ACHN (cell line): ENCODE measurements at regions not wholly inside any gene's neighbourhood (a gene's known extent, or its start where the extent isn't known, plus 50 kb on each side); places are given as distances from the start of the nearest gene placed in this dataset.

Experiments
- DNase-seq: peaks from one replicate; pipeline ENCODE4 v3.0.0-alpha.2; 2015
- in situ Hi-C: cut with HindIII; loops from 2 replicates; pipeline ENCODE4 v1.10.0; 2017; ENCODE audit warnings: low sequenced_read_pairs, low pct_ligation_motif_present, low pct_unique_long_range_greater_than_20kb

DNA sequence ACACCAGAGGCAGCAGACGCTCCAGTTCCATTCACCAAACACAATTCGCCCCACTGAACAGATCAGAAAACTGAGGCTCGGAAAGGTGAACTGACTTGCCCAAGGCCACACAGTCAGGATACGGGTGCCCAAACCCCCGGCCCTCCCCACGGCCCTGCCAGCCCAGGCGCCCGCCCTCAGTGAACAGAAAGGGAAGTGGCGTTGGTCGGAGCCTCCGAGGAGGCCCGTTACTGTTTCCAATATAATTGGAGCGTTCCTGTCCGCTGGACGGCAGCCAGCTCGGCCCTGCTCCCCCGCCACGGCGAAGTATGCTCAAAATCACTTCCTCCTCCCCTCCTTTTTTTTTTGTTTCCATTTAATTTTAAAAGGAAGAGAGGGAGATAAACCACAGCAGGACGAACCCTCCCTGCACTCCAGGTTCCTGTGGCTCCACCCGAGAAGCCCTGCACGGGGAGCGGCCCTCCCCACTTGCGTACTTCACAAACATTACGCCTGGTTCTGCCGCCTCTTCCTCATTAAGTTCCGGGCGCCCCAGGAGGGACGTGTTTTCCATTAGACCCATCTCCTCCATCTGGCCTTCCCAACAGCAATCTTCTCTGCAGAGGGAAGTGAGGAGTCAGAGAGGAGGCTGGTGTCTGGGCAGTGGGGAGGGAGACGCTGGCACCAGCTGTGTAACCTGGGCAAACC is 61.1 kb downstream of the NCOR2 start:
- no peak for DNase-seq
- in situ Hi-C loops: no loop called here

DNA sequence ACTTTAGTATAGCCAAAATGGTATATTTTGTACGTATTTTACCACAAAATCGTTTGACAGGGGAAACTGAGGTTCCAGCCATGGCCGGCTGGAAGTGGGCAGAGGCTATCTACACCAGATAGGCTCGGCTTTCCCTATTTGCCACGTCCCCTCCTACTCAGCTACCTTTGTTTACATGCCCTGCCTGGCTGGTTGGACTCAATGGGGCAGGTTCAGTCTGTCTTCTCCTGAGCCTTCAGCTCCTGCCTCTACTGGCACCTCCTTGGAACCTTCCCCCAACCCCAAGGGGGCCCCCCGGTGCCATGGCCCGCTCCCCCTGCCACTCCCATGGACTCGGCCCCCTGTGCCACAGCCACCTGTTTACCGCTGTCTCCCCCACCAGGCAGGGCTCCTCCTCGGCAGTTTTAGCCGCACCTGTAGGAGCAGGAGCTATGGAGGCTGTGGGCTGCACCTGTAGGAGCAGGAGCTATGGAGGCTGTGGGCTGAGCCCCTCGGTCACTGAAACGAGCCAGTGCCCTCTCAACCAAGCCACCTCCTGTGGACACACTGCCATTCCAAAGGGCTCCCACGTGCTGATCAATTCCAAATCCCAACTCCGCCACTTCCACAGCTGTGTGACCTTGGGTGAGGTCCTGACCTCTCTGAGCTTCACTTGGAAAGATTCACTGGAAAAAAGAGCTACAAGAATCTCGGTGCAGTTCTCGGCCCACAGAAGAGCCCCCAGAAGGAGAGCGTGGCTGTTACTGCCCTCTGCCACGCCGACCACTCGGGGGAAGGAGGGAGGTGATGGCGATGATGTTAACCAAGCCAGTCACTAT is 62.2 kb downstream of the NCOR2 start:
- in situ Hi-C loops: no loop called here
- DNase-seq: no peak

DNA sequence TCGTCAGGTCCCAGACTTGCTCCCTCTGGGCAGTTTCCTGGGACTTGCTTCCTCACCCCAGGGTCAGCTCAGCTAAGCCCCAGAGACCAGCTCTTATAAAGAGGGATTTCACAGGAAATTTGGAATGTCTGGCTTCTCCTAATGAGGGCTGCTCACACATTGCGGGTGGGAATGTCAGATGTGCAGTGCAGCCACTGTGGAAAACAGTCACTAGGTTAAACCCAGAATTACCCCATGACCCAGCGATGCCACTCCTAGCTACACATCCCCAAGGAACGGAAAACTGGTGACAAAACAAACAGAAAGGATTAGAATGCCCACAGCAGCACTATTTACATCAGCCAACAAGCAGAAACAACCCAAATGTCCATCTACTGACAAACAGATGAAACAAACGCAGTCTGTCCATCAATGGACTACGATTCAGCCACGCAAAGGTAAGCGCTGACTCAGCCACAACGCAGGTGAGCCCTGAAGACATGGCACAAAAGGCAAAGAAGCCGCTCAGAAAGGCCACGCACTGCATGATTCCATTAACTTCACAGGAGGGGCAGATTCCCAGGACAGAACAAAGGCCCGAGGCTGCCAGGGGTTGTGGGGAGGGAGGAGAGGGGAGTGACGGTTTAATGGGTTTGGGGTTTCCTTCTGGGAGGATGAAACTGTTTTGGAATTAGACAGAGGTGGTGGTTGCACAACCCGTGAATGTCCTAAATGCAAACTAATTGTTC is 63.0 kb downstream of the NCOR2 start:
- in situ Hi-C loops: no loop called here
- no peak for DNase-seq

DNA sequence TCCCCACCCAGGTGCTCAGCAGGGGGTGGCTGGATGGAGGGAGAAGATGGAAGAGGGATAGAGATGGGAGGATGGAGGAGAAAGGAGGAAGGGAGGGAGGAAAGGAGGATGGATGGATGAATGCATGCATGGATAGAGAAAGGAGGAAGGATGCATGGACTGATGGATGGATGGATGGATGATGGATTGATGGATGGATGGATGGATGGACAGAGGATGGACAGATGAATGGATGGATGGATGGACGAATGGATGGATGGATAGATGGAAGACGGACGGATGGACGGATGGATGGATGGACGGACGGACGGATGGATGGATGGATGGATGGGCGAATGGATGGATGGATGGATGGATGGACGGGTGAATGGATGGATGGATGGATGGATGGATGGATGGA is 64.1 kb downstream of the NCOR2 start:
- DNase-seq: no peak
- in situ Hi-C loops: no loop called here

DNA sequence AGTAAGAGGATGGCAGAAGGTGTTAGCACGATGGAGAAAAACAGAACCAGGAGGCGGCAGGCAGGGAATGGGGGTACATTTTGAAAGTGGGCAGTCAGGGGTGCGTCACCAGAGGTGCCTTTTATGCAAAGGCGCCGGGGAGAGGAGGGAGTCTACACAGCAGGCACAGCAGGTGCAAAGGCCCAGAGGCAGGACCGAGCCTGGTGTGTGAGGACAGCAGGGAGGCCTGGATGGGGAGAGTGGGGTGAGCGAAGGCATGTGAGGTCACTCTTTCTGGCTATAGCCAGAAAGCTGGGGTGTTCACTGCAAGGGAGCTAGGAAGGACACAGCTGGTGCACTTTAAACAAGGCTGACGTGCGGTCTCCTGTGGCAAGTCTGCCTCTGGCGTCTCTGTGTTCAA is 65.0 kb downstream of the NCOR2 start:
- in situ Hi-C loops: no loop called here
- DNase-seq: no peak

DNA sequence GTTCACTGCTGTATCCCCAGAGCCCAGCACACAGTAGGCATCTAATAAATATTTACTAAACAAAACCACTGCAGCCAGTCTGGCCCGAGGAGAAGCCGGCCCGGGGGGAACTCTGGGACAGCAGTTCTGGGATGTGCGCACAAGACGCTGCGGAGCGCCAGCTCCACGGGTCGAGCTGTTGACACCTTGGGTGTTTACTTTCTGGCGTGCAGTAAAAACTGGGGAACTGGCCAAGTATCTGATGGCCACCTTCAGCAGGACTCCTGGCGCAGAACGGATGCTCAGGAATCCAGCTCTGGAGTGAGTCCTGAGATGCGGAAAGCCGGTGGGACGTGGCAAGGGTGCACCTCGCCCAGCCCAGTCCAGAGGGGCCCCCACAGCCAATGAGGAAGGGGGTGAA is 65.6 kb downstream of the NCOR2 start:
- in situ Hi-C loops: no loop called here
- no peak for DNase-seq

DNA sequence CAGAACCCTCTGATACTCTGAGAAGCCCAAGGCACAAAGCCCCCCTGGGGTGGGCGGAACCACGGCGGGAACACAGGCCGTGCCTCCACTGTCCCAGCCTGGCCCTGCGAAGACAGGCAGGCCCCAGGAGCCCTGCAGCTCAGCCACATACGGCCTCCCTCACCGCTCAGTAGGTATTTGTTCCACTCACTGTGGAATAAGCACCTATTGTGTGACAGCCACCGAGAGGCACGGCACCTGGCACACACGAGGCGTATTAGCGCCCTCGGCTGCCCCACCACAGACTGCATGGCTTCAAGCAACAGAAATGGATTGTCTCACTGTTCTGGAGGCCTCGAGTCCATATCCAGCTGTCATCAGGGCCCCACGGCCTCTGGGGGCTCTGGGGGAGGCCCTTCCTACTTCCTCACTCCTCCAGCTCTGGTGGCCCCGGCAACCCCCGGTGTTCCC is 66.3 kb downstream of the NCOR2 start:
- in situ Hi-C loops: no loop called here
- DNase-seq: no peak

DNA sequence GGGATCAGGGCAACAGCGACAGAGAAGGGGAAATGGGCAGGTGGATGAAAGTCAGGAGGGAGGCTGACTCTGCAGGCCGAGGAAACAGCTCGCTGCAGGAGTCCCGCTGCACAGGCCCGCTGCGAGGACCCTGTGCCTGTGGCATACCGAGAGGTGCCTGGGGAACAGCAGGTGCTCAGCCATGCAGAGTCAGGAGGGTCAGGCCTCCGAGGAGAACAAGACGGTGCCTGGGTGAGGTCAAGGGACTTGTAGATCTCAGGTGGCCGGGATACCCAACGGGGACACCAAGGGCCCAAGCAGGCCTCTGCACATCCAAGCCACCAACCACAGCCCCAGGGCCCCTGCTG is 67.5 kb downstream of the NCOR2 start:
- in situ Hi-C loops: no loop called here
- DNase-seq: no peak

DNA sequence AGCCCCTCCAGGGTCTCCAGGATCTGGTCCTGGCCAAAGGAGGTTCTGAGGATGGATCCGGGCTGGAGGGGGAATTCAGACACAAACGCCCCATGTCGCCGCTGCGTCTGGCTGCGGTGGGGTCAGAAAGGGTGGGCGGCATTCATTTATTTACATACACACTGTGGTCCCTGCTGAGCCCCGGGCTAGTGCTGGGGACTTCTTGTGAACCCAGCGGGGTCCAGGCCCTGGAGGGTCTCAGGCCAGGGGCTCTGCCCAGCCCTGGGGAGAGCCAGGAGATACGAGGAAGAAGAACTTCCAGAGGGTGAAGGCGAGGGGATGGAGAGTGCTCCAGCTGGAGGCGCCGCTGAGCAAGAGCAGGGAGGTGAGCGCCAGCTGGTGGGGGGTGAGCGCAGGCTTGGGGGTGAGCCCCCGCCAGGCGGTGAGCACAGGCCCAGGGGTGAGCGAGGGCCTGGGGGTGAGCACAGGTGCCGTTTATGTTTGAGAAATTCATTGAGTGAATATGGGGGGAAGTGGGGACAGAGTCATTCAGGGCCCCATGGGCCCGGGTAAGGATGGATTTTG is 68.1 kb downstream of the NCOR2 start:
- in situ Hi-C loops: no loop called here
- no peak for DNase-seq

DNA sequence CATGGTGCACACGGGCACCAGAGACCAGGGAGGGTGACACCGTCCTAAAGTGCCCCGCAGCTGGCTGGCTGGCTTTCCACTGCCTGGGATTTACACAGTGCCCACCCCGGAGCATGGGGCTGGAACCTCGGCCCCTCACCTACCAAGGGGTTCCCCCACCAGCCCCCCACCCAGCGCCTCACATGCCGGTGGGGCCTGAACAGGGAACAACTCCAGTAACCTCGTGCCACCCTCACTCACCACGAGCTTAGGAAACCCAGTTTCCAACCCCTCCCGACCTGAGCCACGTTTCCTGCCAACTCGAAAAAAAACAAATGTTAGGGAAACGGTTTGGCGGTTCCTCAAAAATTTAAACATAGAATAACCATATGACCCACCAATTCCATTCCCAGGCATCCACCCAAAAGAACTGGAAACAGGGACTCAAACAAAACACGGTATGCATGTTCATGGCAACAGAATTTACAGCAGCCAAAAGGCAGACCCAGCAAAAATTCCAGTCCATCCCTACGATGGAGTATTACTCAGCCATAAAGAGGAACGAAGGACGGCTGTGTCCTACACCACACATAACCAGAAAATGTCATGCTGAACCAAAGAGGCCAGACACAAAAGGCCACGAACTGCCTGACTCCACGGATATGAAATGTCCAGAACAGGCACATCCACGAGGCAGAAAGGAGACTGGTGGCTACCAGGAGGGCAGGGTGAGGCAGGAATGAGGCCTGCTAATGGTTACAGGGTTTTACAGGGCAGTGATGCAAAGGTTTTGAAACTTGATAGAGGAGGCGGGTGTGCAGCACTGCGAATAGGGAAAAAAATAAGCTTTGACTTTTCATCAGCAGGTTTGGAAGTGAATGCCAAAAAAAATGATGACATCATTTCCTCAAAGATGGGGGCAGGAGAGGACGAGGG is 68.9 kb downstream of the NCOR2 start:
- in situ Hi-C loops: no loop called here
- no peak for DNase-seq

DNA sequence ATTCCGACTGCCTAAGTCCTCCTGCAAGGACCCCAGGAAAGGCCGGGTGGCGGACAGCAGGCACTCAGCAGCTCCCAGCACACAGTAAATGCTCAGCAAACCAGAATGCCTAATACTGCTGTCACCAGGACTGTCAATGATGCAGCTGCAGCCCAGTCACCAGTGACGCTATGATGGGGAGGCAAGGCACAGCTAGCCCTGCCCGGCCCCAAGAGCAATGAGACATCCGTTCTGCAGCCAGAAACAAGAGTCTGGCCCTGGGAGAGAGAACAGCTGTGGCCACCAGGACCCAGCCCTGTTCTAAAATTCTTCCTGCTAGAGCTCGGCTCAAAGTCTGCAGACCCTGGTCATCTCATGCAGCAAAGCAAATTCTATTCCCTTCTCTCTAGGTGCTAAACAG is 69.8 kb downstream of the NCOR2 start:
- in situ Hi-C loops: no loop called here
- no peak for DNase-seq

DNA sequence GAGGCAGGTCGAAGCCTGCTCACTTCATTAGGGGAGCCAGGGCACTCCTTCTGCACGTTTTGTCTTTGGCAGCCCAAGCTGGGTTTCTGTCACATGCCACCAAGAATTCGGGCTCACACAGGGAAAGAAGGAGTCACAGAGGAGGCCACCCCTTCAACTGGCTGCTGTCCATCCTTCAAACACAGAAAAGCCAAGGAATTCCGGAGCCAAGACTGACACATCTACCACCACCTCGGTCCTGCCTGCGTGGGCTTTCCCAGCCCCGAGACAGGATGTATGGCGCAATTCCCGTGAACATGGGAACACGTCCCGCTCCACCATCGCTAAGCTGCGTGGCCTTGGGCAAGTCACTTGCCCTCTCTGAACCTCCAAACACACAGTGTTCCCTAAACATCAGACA is 70.4 kb downstream of the NCOR2 start:
- in situ Hi-C loops: no loop called here
- DNase-seq: no peak

DNA sequence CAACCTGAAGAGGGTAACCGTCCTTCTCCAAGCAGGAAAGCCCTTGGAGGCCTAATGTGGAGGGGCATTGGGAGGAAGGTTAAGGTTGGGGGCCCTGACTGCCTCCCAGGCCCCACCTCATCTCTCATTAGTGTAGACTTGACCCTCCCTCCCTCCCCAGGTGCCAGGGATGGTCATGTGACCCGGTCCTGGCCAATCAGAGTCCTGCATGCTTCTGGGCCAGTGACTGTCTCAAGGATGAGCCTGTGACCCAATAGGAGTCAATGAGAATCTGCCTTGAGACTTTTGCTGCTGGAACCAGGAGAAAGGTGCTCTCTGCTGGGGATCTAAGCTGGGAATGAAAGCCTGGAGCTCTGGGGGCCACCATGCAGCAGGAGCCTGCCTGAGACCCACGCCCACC is 70.8 kb downstream of the NCOR2 start:
- in situ Hi-C loops: no loop called here
- DNase-seq: peak; percentile 21

DNA sequence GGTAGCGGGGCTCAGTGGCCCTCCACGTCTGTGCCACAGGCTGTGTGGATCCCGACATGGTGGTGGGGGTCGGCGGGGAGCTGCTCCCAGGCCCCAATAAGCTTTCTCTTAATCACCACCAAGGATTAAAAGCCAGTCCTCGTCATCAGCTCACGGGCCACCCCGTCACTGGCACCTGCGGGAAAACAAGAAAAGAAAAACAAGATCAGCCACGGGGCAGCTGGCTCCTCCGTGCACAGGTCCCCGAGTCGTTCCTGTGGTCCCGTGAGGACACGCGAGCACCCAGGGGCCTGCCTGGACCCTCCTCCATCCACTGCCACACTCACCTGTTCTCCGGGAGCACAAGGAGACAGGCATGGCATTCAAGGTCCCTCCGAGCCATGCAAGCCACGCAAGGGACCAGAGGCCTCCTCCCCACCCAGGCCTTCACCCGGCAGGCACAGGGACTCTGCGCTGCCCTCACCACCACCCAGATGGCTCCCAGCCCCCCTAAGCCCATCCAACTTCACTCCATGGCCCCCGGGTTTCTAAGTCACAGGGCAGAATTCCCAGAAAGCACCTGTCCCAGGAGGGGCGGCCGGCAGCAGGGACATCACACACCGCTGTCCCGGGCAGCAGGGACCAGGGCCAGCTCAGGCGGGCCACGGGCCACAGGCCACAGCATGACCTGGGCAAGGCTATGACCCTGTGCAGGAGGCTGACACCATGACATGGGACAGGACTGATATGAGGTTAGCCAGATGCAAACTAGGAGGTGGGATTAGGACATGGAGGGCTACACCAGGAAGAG is 72.0 kb downstream of the NCOR2 start:
- in situ Hi-C loops: no loop called here
- no peak for DNase-seq

DNA sequence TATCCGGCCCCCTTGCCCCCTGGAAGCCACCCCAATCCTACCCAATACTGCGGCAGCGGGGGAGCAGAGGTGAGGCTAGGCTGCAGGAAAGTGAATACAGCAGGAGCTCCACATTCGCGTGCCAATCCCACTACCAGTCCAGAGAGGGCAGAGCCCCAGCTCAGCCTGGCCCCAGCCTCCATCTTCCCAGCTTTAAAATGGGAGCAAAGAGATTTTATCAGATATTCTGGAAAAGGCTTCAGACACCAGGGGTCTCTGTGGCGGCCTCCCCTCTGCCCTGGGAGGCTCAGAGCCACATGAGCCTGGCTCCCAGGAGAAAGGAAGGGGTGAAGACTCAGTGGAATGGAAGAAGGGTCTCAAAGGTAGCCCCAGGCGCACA is 72.7 kb downstream of the NCOR2 start:
- in situ Hi-C loops: no loop called here
- DNase-seq: no peak

DNA sequence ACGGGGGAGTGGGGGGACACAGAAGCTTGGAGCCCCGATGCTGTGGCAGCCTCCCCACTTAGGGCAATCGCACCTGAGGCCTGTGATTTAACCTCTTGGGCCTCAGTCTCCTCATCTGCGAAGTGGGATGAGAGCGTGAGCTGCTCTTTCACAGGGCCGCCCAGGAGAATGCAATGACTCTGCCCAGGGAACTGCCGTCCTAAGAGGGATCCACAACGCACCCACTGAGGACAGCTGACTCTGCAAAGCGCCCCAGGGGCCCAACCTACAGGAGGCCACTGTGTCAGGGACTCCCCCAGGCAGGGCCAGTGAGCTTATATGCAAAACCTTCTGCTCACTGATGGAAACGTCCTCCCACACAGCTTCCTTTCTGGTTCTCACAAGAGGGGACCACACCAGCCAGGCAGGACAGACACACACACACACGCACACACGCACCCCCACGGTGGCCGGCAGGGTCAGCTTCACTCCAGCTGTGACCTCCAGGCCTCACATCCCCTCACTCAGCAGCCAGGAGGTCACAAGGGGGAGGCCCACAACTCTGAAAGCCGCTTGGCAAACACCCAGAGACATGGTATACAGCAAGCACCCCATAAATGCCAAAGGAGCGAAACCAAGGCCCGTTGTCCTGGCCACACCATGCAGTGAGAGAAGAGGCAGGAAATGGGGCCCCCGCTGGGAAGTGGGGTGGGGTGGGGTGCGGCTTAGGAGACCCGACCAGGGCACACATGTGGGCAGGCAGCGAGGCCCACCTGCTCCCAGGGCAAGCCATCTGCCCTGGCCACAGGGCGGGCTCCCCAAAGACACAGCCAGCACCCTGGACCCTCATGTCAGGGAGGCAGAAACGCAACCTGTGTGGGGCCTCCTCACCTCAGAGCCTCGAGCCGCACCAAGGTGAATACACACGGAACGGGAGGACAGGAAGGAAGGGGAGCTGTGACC is 73.3 kb downstream of the NCOR2 start:
- in situ Hi-C loops: no loop called here
- no peak for DNase-seq
